ENCODE measurements at regions not wholly inside any gene's neighbourhood (a gene's known extent, or its start where the extent isn't known, plus 50 kb on each side); places are given as distances from the start of the nearest gene placed in this dataset.

DNA sequence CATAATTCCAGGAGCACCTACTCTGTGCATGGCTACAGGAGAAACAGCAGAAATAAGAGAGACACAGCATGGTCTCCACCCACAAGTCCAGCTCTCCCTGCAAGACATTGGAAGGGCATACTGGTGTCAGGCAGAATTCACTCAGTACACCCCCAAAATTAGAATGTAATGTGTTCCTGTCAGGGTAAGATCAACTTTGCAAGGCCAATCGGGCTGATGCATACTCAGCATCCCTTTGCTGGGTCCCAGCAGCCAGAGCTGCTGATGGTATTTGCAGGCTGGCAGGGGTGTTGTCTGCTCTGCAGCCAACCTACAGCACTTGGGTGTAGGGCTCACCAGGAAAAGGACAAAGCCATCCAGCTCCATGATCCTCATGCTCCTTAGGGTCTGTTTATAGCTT is 295.4 kb upstream of the STS start:
- H3K4me2 ChIP-seq (ENCODE audit: extremely low read depth, insufficient read depth, low read length) = no peak overlapping the region

GRCh38 chrX:6851140-6851539 is 296.4 kb upstream of the STS start:
- DNase-seq (ENCODE audit: low read depth in 2 of 2) = no peak
- Histone ChIP-seq H3K36me3 (ENCODE audit: control insufficient read depth, insufficient read depth, low read length) (no peaks in the 10 kb centered on the region), H3K9me3 (ENCODE audit: control insufficient read depth, insufficient read depth, low read depth, low read length) (no peaks in the 10 kb centered on the region), H3K4me1 (ENCODE audit: control insufficient read depth, extremely low read depth, insufficient read depth, low read length) (no peaks in the 10 kb centered on the region), H3K4me3 (replicated peaks in 1 of 4; ENCODE audit: control extremely low read depth in 1 of 4, insufficient read depth in 1 of 4, low read depth in 3 of 4, low read length in 4 of 4) (no peak overlapping the region), H3K27me3 (ENCODE audit: control insufficient read depth, insufficient read depth, low read length) (no peaks in the 10 kb centered on the region), H3K27ac (ENCODE audit: insufficient read depth, low read length) (no peak overlapping the region), H3K79me2 (ENCODE audit: control insufficient read depth, insufficient read depth, low read length) (no peaks in the 10 kb centered on the region), H2AFZ (ENCODE audit: low read length) (no peak overlapping the region), H3K9ac (ENCODE audit: insufficient read depth, low read length) (no peak overlapping the region), H3K4me2 (ENCODE audit: extremely low read depth, insufficient read depth, low read length) (no peak overlapping the region), H4K20me1 (ENCODE audit: control insufficient read depth, extremely low read depth, insufficient read depth, low read length) (no peaks in the 10 kb centered on the region)
- TF ChIP-seq CTCF (conservative IDR thresholded peaks at IDR 0.05 in 1 of 2, IDR thresholded peaks at IDR 0.05 in 1 of 2; ENCODE audit: low read depth in 1 of 2, low read length in 2 of 2) (no peak), EZH2 (IDR thresholded peaks at IDR 0.05; ENCODE audit: low read length, missing control alignments) (no peak)

More for the DNA sequence above, 295.4 kb upstream of the STS start:
- Histone ChIP-seq H3K9me3 (ENCODE audit: control insufficient read depth, insufficient read depth, low read depth, low read length) (no peaks in the 10 kb centered on the region), H3K9ac (ENCODE audit: insufficient read depth, low read length) (no peak overlapping the region), H4K20me1 (ENCODE audit: control insufficient read depth, extremely low read depth, insufficient read depth, low read length) (no peaks in the 10 kb centered on the region), H3K27ac (ENCODE audit: insufficient read depth, low read length) (no peak overlapping the region), H2AFZ (ENCODE audit: low read length) (no peak overlapping the region), H3K4me3 (replicated peaks in 1 of 4; ENCODE audit: control extremely low read depth in 1 of 4, insufficient read depth in 1 of 4, low read depth in 3 of 4, low read length in 4 of 4) (no peak overlapping the region), H3K4me1 (ENCODE audit: control insufficient read depth, extremely low read depth, insufficient read depth, low read length) (no peaks in the 10 kb centered on the region), H3K36me3 (ENCODE audit: control insufficient read depth, insufficient read depth, low read length) (no peaks in the 10 kb centered on the region), H3K79me2 (ENCODE audit: control insufficient read depth, insufficient read depth, low read length) (no peaks in the 10 kb centered on the region), H3K27me3 (ENCODE audit: control insufficient read depth, insufficient read depth, low read length) (no peaks in the 10 kb centered on the region)
- no peak for DNase-seq (ENCODE audit: low read depth in 2 of 2)
- TF ChIP-seq CTCF (conservative IDR thresholded peaks at IDR 0.05 in 1 of 2, IDR thresholded peaks at IDR 0.05 in 1 of 2; ENCODE audit: low read depth in 1 of 2, low read length in 2 of 2) (no peak), EZH2 (IDR thresholded peaks at IDR 0.05; ENCODE audit: low read length, missing control alignments) (no peak)

- peak in 1 of 2 donors; percentile 20 for DNase-seq (ENCODE audit: low read depth in 2 of 2)
- TF ChIP-seq EZH2 (IDR thresholded peaks at IDR 0.05; ENCODE audit: low read length, missing control alignments) = no peak
- TF ChIP-seq CTCF (conservative IDR thresholded peaks at IDR 0.05 in 1 of 2, IDR thresholded peaks at IDR 0.05 in 1 of 2; ENCODE audit: low read depth in 1 of 2, low read length in 2 of 2) = no peak
- no peak overlapping the region for H3K9ac ChIP-seq (ENCODE audit: insufficient read depth, low read length)
- H2AFZ ChIP-seq (ENCODE audit: low read length) = no peak overlapping the region
- no peaks in the 10 kb centered on the region for H3K36me3 ChIP-seq (ENCODE audit: control insufficient read depth, insufficient read depth, low read length)
- no peaks in the 10 kb centered on the region for H3K4me1 ChIP-seq (ENCODE audit: control insufficient read depth, extremely low read depth, insufficient read depth, low read length)
- no peak overlapping the region for H3K27ac ChIP-seq (ENCODE audit: insufficient read depth, low read length)
- no peak overlapping the region for H3K4me2 ChIP-seq (ENCODE audit: extremely low read depth, insufficient read depth, low read length)
- no peaks in the 10 kb centered on the region for H4K20me1 ChIP-seq (ENCODE audit: control insufficient read depth, extremely low read depth, insufficient read depth, low read length)
- no peaks in the 10 kb centered on the region for H3K27me3 ChIP-seq (ENCODE audit: control insufficient read depth, insufficient read depth, low read length)
- H3K79me2 ChIP-seq (ENCODE audit: control insufficient read depth, insufficient read depth, low read length) = no peaks in the 10 kb centered on the region
- H3K4me3 ChIP-seq (replicated peaks in 1 of 4; ENCODE audit: control extremely low read depth in 1 of 4, insufficient read depth in 1 of 4, low read depth in 3 of 4, low read length in 4 of 4) = no peak overlapping the region
- H3K9me3 ChIP-seq (ENCODE audit: control insufficient read depth, insufficient read depth, low read depth, low read length) = no peaks in the 10 kb centered on the region
Measured at GRCh38 chrX:6849716-6850414, 297.6 kb upstream of the STS start.

All from fibroblast of lung (primary cell).